ENCODE measurements at regions not wholly inside any gene's neighbourhood (a gene's known extent, or its start where the extent isn't known, plus 50 kb on each side); places are given as distances from the start of the nearest gene placed in this dataset.

GRCh38 chr13:40215311-40215710 is 451.1 kb downstream of the FOXO1 start:
- TF ChIP-seq, protein P1, sequence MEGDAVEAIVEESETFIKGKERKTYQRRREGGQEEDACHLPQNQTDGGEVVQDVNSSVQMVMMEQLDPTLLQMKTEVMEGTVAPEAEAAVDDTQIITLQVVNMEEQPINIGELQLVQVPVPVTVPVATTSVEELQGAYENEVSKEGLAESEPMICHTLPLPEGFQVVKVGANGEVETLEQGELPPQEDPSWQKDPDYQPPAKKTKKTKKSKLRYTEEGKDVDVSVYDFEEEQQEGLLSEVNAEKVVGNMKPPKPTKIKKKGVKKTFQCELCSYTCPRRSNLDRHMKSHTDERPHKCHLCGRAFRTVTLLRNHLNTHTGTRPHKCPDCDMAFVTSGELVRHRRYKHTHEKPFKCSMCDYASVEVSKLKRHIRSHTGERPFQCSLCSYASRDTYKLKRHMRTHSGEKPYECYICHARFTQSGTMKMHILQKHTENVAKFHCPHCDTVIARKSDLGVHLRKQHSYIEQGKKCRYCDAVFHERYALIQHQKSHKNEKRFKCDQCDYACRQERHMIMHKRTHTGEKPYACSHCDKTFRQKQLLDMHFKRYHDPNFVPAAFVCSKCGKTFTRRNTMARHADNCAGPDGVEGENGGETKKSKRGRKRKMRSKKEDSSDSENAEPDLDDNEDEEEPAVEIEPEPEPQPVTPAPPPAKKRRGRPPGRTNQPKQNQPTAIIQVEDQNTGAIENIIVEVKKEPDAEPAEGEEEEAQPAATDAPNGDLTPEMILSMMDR (IDR thresholded peaks at IDR 0.05) = no peak
- TF ChIP-seq POLR2A (IDR thresholded peaks at IDR 0.05) = no peak
- TF ChIP-seq POLR2AphosphoS5 (IDR thresholded peaks at IDR 0.05) = no peak
